HEK293 (cell line): ENCODE measurements at regions not wholly inside any gene's neighbourhood (a gene's known extent, or its start where the extent isn't known, plus 50 kb on each side); places are given as distances from the start of the nearest gene placed in this dataset.

Source experiments
- CTCF ChIA-PET: fragments of 350-600 bp; formaldehyde crosslinking; extraction: SDS; loops from one replicate; lab custom pipeline; 2021; ENCODE audit warnings: antibody characterized with exemption; lab: Yijun Ruan, JAX
- POLR2A ChIA-PET: fragments of 300-600 bp; formaldehyde crosslinking; extraction: SDS; loops from one replicate; lab custom pipeline; 2020; ENCODE audit warnings: antibody characterized with exemption, inconsistent platforms; lab: Yijun Ruan, JAX
- H3K27ac ChIP-seq: fragments of 200-500 bp; sonication (Bioruptor generic); 2 replicates; pipeline ENCODE4 v1.5.1; 2014; ENCODE audit warnings: low read depth, low read length, control low read depth, inconsistent platforms; ENCODE audit errors: extremely low read depth
- H3K36me3 ChIP-seq, 2 experiments: fragments of 200-500 bp in 1 of 2; sonication (Bioruptor generic) in 1 of 2; 1 replicate in 1 of 2; 2 replicates in 1 of 2; pipeline ENCODE4 v1.5.1; 2014 to 2017; ENCODE audit warnings: inconsistent platforms in 2 of 2, low read length in 2 of 2; ENCODE audit not compliant: control insufficient read depth in 2 of 2, insufficient read depth in 1 of 2
- H3K4me1 ChIP-seq: fragments of 200-500 bp; sonication (Bioruptor generic); 2 replicates; pipeline ENCODE4 v1.5.1; 2014; ENCODE audit warnings: mild to moderate bottlenecking, low read length, inconsistent platforms; ENCODE audit not compliant: control insufficient read depth, insufficient read depth
- H3K4me3 ChIP-seq: 2 replicates; pipeline ENCODE4 v1.5.1; 2011; ENCODE audit warnings: low read depth, mild to moderate bottlenecking, control low read depth, low read length, moderate library complexity
- H3K9me3 ChIP-seq: fragments of 200-500 bp; sonication (Bioruptor generic); 2 replicates; pipeline ENCODE4 v1.5.1; 2014; ENCODE audit warnings: low read depth, low read length, inconsistent platforms; ENCODE audit not compliant: control insufficient read depth, insufficient read depth
- GLI2 ChIP-seq: fragments of 450-650 bp; formaldehyde crosslinking; IDR thresholded peaks from 2 replicates; pipeline ENCODE4; 2017; ENCODE audit warnings: missing biosample characterization, missing genetic modification characterization, low read depth, borderline replicate concordance
- GLI4 ChIP-seq: fragments of 450-650 bp; formaldehyde crosslinking; IDR thresholded peaks from 2 replicates; pipeline ENCODE4 v1.5.1; 2016; ENCODE audit warnings: missing biosample characterization, missing genetic modification characterization
- ZBTB8A ChIP-seq: fragments of 450-650 bp; formaldehyde crosslinking; IDR thresholded peaks from 2 replicates; pipeline ENCODE4 v1.5.1; 2016; ENCODE audit warnings: missing biosample characterization, missing genetic modification characterization
- ZFP41 ChIP-seq: fragments of 450-650 bp; formaldehyde crosslinking; IDR thresholded peaks from 2 replicates; pipeline ENCODE4 v1.5.1; 2016; ENCODE audit warnings: missing biosample characterization, missing genetic modification characterization, borderline replicate concordance
- ZFP69B ChIP-seq: fragments of 450-650 bp; formaldehyde crosslinking; IDR thresholded peaks from 2 replicates; pipeline ENCODE4 v1.5.1; 2016; ENCODE audit warnings: missing biosample characterization, missing genetic modification characterization
- ZNF140 ChIP-seq: fragments of 450-650 bp; formaldehyde crosslinking; IDR thresholded peaks from 2 replicates; pipeline ENCODE4 v1.5.1; 2016; ENCODE audit warnings: missing biosample characterization, missing genetic modification characterization
- ZNF155 ChIP-seq: fragments of 450-650 bp; formaldehyde crosslinking; IDR thresholded peaks from 2 replicates; pipeline ENCODE4 v1.5.1; 2016; ENCODE audit warnings: missing biosample characterization, missing genetic modification characterization
- ZNF184 ChIP-seq: fragments of 450-650 bp; IDR thresholded peaks from 2 replicates; pipeline ENCODE4 v1.5.1; 2018; ENCODE audit warnings: missing biosample characterization, mild to moderate bottlenecking, missing genetic modification characterization
- ZNF221 ChIP-seq: fragments of 450-650 bp; formaldehyde crosslinking; IDR thresholded peaks from 2 replicates; pipeline ENCODE4 v1.5.1; 2017; ENCODE audit warnings: missing biosample characterization, missing genetic modification characterization, borderline replicate concordance
- ZNF292 ChIP-seq: fragments of 450-650 bp; formaldehyde crosslinking; IDR thresholded peaks from 2 replicates; pipeline ENCODE4 v1.5.1; 2016; ENCODE audit warnings: low read depth, missing biosample characterization, missing genetic modification characterization, borderline replicate concordance
- ZNF433 ChIP-seq: fragments of 450-650 bp; formaldehyde crosslinking; IDR thresholded peaks from 2 replicates; pipeline ENCODE4 v1.5.1; 2016; ENCODE audit warnings: missing biosample characterization, missing genetic modification characterization, low read depth
- ZNF514 ChIP-seq: fragments of 450-650 bp; formaldehyde crosslinking; IDR thresholded peaks from 2 replicates; pipeline ENCODE4 v1.5.1; 2016; ENCODE audit warnings: missing biosample characterization, missing genetic modification characterization
- ZNF529 ChIP-seq: fragments of 450-650 bp; formaldehyde crosslinking; IDR thresholded peaks from 2 replicates; pipeline ENCODE4 v1.5.1; 2017; ENCODE audit warnings: missing genetic modification characterization, missing biosample characterization; ENCODE audit not compliant: insufficient replicate concordance
- ZNF571 ChIP-seq: fragments of 450-650 bp; formaldehyde crosslinking; IDR thresholded peaks from 2 replicates; pipeline ENCODE4 v1.5.0; 2017; ENCODE audit warnings: missing biosample characterization, missing genetic modification characterization
- ZNF626 ChIP-seq: fragments of 450-650 bp; sonication (Bioruptor Pico); formaldehyde crosslinking; IDR thresholded peaks from 2 replicates; pipeline ENCODE4 v1.5.1; 2018; ENCODE audit warnings: missing biosample characterization, missing genetic modification characterization, inconsistent platforms
- ZNF701 ChIP-seq: fragments of 450-650 bp; formaldehyde crosslinking; IDR thresholded peaks from 2 replicates; pipeline ENCODE4 v1.5.1; 2016; ENCODE audit warnings: missing biosample characterization, missing genetic modification characterization
- ZNF777 ChIP-seq: fragments of 450-650 bp; formaldehyde crosslinking; IDR thresholded peaks from 2 replicates; pipeline ENCODE4 v1.5.1; 2017; ENCODE audit warnings: missing biosample characterization, missing genetic modification characterization, borderline replicate concordance
- ZNF791 ChIP-seq: fragments of 450-650 bp; formaldehyde crosslinking; IDR thresholded peaks from 2 replicates; pipeline ENCODE4 v1.5.1; 2016; ENCODE audit warnings: missing biosample characterization, missing genetic modification characterization
- ZSCAN16 ChIP-seq: fragments of 450-650 bp; formaldehyde crosslinking; IDR thresholded peaks from 2 replicates; pipeline ENCODE4 v1.5.1; 2016; ENCODE audit warnings: missing biosample characterization, missing genetic modification characterization
- ZSCAN23 ChIP-seq: fragments of 450-650 bp; formaldehyde crosslinking; IDR thresholded peaks from 2 replicates; pipeline ENCODE4 v1.5.1; 2016; ENCODE audit warnings: missing biosample characterization, missing genetic modification characterization
- TF ChIP-seq, protein P1 (sequence below): fragments of 450-650 bp; formaldehyde crosslinking; IDR thresholded peaks from 2 replicates; pipeline ENCODE4 v1.5.1; 2017; ENCODE audit warnings: missing biosample characterization, mild to moderate bottlenecking, missing genetic modification characterization, moderate library complexity
- TF ChIP-seq, protein P2 (sequence below): fragments of 450-650 bp; formaldehyde crosslinking; IDR thresholded peaks from 2 replicates; pipeline ENCODE4 v1.5.1; 2016; ENCODE audit warnings: missing biosample characterization, missing genetic modification characterization
- TF ChIP-seq, protein P3 (sequence below): fragments of 450-650 bp; formaldehyde crosslinking; IDR thresholded peaks from 2 replicates; pipeline ENCODE4 v1.5.1; 2016; ENCODE audit warnings: missing biosample characterization, missing genetic modification characterization
- TF ChIP-seq, protein P4 (sequence below): fragments of 450-650 bp; formaldehyde crosslinking; IDR thresholded peaks from 2 replicates; pipeline ENCODE4 v1.5.1; 2017; ENCODE audit warnings: missing biosample characterization, missing genetic modification characterization
- TF ChIP-seq, protein P5 (sequence below): fragments of 450-650 bp; formaldehyde crosslinking; IDR thresholded peaks from 2 replicates; pipeline ENCODE4 v1.5.1; 2016; ENCODE audit warnings: missing biosample characterization, missing genetic modification characterization
- TF ChIP-seq, protein P6 (sequence below): fragments of 450-650 bp; formaldehyde crosslinking; IDR thresholded peaks from 2 replicates; pipeline ENCODE4 v1.5.1; 2016; ENCODE audit warnings: missing biosample characterization, missing genetic modification characterization
- TF ChIP-seq, protein P7 (sequence below): fragments of 450-650 bp; formaldehyde crosslinking; IDR thresholded peaks from 2 replicates; pipeline ENCODE4 v1.5.1; 2016; ENCODE audit warnings: missing biosample characterization, missing genetic modification characterization

DNA sequence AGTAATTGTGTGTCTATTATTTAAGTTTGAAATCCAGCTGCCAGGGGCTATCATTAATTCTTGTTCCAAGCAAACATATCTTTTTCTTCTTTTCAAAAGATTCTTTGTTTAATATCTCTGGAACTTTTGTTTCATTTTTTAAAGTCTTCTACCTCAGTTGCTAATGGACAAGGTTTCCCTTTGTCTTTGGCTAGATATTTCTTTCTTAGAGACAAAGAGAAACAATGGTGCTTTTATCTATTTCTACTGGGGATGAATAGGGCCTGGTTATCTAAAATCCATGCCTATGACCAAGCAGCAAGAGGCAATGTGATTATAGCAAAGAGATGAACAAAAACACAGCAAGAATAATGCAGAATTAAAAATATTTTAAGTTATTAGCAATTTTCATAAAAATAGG lies 661.3 kb upstream of the KLF12 start (continued):
- TF ChIP-seq ZBTB8A (tag by site-specific recombination) (no peak), ZNF701 (no peak), ZSCAN23 (tag by site-specific recombination) (no peak), ZNF791 (tag by site-specific recombination) (no peak), ZNF777 (no peak), GLI4 (tag by site-specific recombination) (no peak), ZNF433 (tag by site-specific recombination) (no peak)
- TF ChIP-seq, protein P1, sequence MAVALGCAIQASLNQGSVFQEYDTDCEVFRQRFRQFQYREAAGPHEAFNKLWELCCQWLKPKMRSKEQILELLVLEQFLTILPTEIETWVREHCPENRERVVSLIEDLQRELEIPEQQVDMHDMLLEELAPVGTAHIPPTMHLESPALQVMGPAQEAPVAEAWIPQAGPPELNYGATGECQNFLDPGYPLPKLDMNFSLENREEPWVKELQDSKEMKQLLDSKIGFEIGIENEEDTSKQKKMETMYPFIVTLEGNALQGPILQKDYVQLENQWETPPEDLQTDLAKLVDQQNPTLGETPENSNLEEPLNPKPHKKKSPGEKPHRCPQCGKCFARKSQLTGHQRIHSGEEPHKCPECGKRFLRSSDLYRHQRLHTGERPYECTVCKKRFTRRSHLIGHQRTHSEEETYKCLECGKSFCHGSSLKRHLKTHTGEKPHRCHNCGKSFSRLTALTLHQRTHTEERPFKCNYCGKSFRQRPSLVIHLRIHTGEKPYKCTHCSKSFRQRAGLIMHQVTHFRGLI (tag by site-specific recombination) = no peak
- TF ChIP-seq, protein P2, sequence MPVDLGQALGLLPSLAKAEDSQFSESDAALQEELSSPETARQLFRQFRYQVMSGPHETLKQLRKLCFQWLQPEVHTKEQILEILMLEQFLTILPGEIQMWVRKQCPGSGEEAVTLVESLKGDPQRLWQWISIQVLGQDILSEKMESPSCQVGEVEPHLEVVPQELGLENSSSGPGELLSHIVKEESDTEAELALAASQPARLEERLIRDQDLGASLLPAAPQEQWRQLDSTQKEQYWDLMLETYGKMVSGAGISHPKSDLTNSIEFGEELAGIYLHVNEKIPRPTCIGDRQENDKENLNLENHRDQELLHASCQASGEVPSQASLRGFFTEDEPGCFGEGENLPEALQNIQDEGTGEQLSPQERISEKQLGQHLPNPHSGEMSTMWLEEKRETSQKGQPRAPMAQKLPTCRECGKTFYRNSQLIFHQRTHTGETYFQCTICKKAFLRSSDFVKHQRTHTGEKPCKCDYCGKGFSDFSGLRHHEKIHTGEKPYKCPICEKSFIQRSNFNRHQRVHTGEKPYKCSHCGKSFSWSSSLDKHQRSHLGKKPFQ (tag by site-specific recombination) = no peak

DNA sequence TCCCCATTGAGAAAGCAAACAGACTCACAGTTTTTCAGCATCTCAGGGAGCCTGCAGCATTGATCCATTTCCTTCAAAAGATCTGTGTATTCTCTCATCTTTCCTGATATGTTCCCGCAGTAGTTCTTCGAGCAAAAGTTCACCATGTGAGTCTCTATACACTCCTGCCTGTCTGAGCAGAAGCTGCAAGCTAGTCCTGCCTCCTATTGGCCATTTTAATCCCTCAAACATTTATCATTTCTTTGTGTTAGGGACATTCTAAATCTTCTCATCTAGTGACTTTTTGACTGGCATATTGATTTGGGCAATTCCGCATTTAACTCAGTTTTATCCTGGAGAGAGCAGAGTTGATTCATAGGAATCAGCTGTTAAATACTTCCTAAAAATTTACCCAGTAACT lies 660.4 kb upstream of the KLF12 start:
- ChIA-PET CTCF (no interaction called here), POLR2A (no interaction called here)
- Histone ChIP-seq H3K4me1 (no peaks in the 10 kb centered on the region), H3K4me3 (no peak overlapping the region), H3K9me3 (no peaks in the 10 kb centered on the region), H3K36me3 (no peaks in the 10 kb centered on the region), H3K27ac (no peak overlapping the region)
- TF ChIP-seq ZNF292 (tag by site-specific recombination) (no peak), ZNF514 (tag by site-specific recombination) (no peak), ZNF155 (tag by site-specific recombination) (no peak), ZNF221 (tag by site-specific recombination) (no peak), ZNF529 (tag by site-specific recombination) (no peak), ZNF571 (tag by site-specific recombination) (no peak), ZNF626 (tag by site-specific recombination) (no peak), ZSCAN16 (tag by site-specific recombination) (no peak), ZNF184 (tag by site-specific recombination) (no peak), ZFP41 (tag by site-specific recombination) (no peak), ZFP69B (tag by site-specific recombination) (no peak), ZNF140 (tag by site-specific recombination) (no peak), GLI2 (tag by site-specific recombination) (no peak)
- TF ChIP-seq, protein P3, sequence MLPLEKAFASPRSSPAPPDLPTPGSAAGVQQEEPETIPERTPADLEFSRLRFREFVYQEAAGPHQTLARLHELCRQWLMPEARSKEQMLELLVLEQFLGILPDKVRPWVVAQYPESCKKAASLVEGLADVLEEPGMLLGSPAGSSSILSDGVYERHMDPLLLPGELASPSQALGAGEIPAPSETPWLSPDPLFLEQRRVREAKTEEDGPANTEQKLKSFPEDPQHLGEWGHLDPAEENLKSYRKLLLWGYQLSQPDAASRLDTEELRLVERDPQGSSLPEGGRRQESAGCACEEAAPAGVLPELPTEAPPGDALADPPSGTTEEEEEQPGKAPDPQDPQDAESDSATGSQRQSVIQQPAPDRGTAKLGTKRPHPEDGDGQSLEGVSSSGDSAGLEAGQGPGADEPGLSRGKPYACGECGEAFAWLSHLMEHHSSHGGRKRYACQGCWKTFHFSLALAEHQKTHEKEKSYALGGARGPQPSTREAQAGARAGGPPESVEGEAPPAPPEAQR = no peak
- TF ChIP-seq, protein P4, sequence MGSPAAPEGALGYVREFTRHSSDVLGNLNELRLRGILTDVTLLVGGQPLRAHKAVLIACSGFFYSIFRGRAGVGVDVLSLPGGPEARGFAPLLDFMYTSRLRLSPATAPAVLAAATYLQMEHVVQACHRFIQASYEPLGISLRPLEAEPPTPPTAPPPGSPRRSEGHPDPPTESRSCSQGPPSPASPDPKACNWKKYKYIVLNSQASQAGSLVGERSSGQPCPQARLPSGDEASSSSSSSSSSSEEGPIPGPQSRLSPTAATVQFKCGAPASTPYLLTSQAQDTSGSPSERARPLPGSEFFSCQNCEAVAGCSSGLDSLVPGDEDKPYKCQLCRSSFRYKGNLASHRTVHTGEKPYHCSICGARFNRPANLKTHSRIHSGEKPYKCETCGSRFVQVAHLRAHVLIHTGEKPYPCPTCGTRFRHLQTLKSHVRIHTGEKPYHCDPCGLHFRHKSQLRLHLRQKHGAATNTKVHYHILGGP (tag by site-specific recombination) = no peak
- TF ChIP-seq, protein P5, sequence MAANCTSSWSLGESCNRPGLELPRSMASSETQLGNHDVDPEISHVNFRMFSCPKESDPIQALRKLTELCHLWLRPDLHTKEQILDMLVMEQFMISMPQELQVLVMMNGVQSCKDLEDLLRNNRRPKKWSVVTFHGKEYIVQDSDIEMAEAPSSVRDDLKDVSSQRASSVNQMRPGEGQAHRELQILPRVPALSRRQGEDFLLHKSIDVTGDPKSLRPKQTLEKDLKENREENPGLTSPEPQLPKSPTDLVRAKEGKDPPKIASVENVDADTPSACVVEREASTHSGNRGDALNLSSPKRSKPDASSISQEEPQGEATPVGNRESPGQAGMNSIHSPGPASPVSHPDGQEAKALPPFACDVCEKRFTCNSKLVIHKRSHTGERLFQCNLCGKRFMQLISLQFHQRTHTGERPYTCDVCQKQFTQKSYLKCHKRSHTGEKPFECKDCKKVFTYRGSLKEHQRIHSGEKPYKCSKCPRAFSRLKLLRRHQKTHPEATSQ (tag by site-specific recombination) = no peak
- TF ChIP-seq, protein P6, sequence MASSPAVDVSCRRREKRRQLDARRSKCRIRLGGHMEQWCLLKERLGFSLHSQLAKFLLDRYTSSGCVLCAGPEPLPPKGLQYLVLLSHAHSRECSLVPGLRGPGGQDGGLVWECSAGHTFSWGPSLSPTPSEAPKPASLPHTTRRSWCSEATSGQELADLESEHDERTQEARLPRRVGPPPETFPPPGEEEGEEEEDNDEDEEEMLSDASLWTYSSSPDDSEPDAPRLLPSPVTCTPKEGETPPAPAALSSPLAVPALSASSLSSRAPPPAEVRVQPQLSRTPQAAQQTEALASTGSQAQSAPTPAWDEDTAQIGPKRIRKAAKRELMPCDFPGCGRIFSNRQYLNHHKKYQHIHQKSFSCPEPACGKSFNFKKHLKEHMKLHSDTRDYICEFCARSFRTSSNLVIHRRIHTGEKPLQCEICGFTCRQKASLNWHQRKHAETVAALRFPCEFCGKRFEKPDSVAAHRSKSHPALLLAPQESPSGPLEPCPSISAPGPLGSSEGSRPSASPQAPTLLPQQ = no peak
- TF ChIP-seq, protein P7, sequence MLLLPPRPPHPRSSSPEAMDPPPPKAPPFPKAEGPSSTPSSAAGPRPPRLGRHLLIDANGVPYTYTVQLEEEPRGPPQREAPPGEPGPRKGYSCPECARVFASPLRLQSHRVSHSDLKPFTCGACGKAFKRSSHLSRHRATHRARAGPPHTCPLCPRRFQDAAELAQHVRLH (tag by site-specific recombination) = no peak
